GM13976 (cell line): ENCODE measurements at regions not wholly inside any gene's neighbourhood (a gene's known extent, or its start where the extent isn't known, plus 50 kb on each side); places are given as distances from the start of the nearest gene placed in this dataset.

Source experiments
- DNase-seq: peaks from one replicate; pipeline ENCODE4 v3.0.0; 2012; ENCODE audit warnings: low spot score
- CTCF ChIP-seq: IDR thresholded peaks from 2 replicates; pipeline ENCODE4 v1.5.1; 2012; ENCODE audit warnings: borderline replicate concordance, mild to moderate bottlenecking; ENCODE audit not compliant: insufficient read depth; ENCODE audit errors: extremely low read depth, missing control alignments, control extremely low read depth
- in situ Hi-C: fragments of 300-500 bp; cut with MboI; formaldehyde crosslinking; loops from one replicate; pipeline ENCODE4 v1.12.0; 2022; ENCODE audit warnings: low sequenced_read_pairs, mixed read lengths, inconsistent platforms; ENCODE audit not compliant: unreplicated experiment

- in situ Hi-C loops = no loop called here
Observed at GRCh38 chr2:129165006-129165405, 814.5 kb upstream of the RAB6C start.

DNA sequence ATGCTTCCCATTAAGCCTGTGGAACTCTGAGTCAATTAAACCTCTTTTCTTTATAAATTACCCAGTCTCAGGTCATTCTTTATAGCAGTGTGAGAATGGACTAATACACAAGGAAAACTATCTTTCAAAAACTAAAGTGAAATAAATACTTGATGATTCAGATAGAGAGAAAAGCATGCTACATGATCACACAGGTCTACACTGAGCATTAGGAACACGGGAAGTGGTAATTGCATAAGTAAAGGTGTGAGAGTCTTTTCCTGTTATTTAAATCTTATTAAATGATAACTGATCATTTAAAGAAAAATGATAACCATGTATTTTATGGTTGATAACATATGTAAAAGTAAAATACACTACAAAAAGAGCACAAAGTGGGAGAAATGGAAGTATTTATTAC is 812.0 kb upstream of the RAB6C start:
- in situ Hi-C loops = no loop called here
- no peak for TF ChIP-seq CTCF
- DNase-seq = no peak

More at GRCh38 chr2:129165006-129165405, 814.5 kb upstream of the RAB6C start:
- TF ChIP-seq CTCF = no peak
- no peak for DNase-seq

DNA sequence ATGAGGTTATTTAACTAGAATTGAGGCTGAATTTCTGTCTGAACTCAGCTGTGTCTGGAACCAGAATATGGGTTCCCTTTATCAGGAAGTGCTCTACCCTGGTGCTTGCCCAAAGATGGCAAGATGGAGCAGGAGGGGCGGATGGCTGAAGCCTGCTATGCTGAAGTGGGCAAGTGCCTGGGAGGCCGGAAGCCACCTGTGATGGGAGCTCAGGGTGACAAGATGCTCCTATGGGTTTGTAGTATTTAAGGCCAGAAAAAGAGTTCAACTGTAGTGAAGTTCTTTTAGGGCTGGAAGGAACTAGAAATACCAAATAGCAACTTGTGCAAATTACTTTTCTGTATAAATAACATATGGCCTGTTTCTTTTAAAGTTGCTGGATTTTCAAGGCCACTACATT is 808.9 kb upstream of the RAB6C start:
- in situ Hi-C loops = no loop called here
- no peak for TF ChIP-seq CTCF

DNA sequence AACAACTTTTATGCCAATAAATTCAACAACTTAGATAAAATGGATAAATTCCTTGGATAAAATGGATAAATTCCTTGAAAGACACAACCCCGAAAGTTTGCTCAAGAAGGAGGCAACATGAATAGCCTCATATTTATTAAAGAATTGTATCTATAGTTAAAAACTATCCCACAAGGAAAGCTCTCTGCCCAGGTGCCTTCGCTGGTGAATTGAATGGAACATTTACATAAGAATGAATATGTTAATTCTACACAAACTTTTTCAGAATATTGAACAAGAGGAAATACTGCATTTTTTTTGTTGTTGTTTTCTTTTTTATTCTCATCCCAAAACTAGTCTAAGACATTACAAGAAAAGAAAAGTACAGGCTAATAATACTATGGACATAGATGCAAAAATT is 805.3 kb upstream of the RAB6C start:
- no peak for TF ChIP-seq CTCF
- DNase-seq = no peak
- in situ Hi-C loops = no loop called here

More for the DNA sequence above, 808.9 kb upstream of the RAB6C start:
- no peak for DNase-seq

- no peak for TF ChIP-seq CTCF
- DNase-seq = no peak
- in situ Hi-C loops = no loop called here
Observed at GRCh38 chr2:129175051-129175450, 804.4 kb upstream of the RAB6C start.

GRCh38 chr2:129176375-129176774 is 803.1 kb upstream of the RAB6C start:
- no peak for DNase-seq
- in situ Hi-C loops = no loop called here
- no peak for TF ChIP-seq CTCF

GRCh38 chr2:129178356-129178755 is 801.1 kb upstream of the RAB6C start:
- in situ Hi-C loops = no loop called here
- DNase-seq = no peak
- TF ChIP-seq CTCF = no peak
